ENCODE measurements at regions not wholly inside any gene's neighbourhood (a gene's known extent, or its start where the extent isn't known, plus 50 kb on each side); places are given as distances from the start of the nearest gene placed in this dataset.

DNA sequence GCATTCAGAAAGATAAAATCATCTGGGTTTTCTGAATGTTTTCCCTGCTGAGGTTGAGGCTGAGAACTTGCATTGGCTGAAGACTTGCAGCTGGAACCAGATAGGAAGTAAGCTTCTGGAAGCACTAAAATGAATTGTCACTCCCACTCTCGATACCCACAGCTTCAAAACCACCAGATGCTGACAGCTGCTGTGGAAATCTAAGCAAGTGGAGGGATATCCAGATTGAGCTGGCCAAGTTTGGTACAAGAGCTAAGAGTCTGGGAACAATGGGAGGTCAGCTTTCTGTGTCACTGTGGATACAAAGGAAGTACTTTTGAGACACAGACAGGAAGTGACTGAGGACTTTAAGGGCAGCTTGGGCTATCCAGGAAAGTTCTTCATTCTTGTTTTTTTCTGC lies 51.3 kb upstream of the CD44 start:
- no peak for TF ChIP-seq TCF7L2 (IDR thresholded peaks at IDR 0.05; ENCODE audit: borderline replicate concordance, extremely low read depth, insufficient read depth, insufficient read length)
- TF ChIP-seq, protein P1, sequence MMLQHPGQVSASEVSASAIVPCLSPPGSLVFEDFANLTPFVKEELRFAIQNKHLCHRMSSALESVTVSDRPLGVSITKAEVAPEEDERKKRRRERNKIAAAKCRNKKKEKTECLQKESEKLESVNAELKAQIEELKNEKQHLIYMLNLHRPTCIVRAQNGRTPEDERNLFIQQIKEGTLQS (IDR thresholded peaks at IDR 0.05) = no peak
- no peak for TF ChIP-seq POLR2A (IDR thresholded peaks at IDR 0.05; ENCODE audit: borderline replicate concordance, extremely low read depth, insufficient read depth, insufficient read length)

Data from HCT116 (cell line).